Muscle of leg (tissue), 3 donors: ENCODE measurements at regions not wholly inside any gene's neighbourhood (a gene's known extent, or its start where the extent isn't known, plus 50 kb on each side); places are given as distances from the start of the nearest gene placed in this dataset.

Source experiments
- DNase-seq: peaks from one replicate; pipeline ENCODE4 v3.0.0; 2013
- H3K27ac ChIP-seq: one replicate; pipeline ENCODE4 v1.5.1; 2013; ENCODE audit warnings: mild to moderate bottlenecking, low read length, control low read depth
- H3K27me3 ChIP-seq: one replicate; pipeline ENCODE4 v1.6.1; 2013; ENCODE audit warnings: low read length; ENCODE audit not compliant: control insufficient read depth, insufficient read depth
- H3K36me3 ChIP-seq: one replicate; pipeline ENCODE4 v1.6.1; 2013; ENCODE audit warnings: low read length; ENCODE audit not compliant: control insufficient read depth, insufficient read depth
- H3K4me1 ChIP-seq: one replicate; pipeline ENCODE4 v1.6.1; 2013; ENCODE audit warnings: low read length; ENCODE audit not compliant: control insufficient read depth, insufficient read depth
- H3K4me3 ChIP-seq: one replicate; pipeline ENCODE4 v1.5.1; 2013; ENCODE audit warnings: low read length, control low read depth
- H3K9me3 ChIP-seq: replicated peaks from 2 replicates; pipeline ENCODE4 v1.6.1; 2013; ENCODE audit warnings: low read depth, low read length; ENCODE audit not compliant: control insufficient read depth
- WGBS: methylation state at CpG from one replicate; pipeline ENCODE4 v1.1.5; 2013; ENCODE audit warnings: missing lambda C conversion rate; ENCODE audit not compliant: insufficient coverage; 5-methylcytosine and 5-hydroxymethylcytosine counted together

- no peak for DNase-seq
- Histone ChIP-seq H3K4me3 (no peak overlapping the region), H3K27ac (no peak overlapping the region), H3K4me1 (peaks cover 5% of the 10 kb centered on the region), H3K27me3 (no peaks in the 10 kb centered on the region), H3K36me3 (no peaks in the 10 kb centered on the region), H3K9me3 (no peaks in the 10 kb centered on the region)
- 85% methylated on average over 2 of the region's 2 CpGs for WGBS
Observed at GRCh38 chr2:42897358-42897757, 105.0 kb upstream of the HAAO start.

GRCh38 chr2:42895791-42896135, 103.4 kb upstream of the HAAO start:
- Histone ChIP-seq H3K4me3 (no peak overlapping the region), H3K27ac (no peak overlapping the region), H3K4me1 (peaks cover 3% of the 10 kb centered on the region), H3K36me3 (no peaks in the 10 kb centered on the region), H3K9me3 (no peaks in the 10 kb centered on the region), H3K27me3 (no peaks in the 10 kb centered on the region)
- DNase-seq, result no peak
- 66% methylated on average over 5 of the region's 5 CpGs for WGBS

GRCh38 chr2:42895134-42895790, 102.9 kb upstream of the HAAO start:
- no peaks in the 10 kb centered on the region for H3K36me3 ChIP-seq
- DNase-seq, result no peak
- no peaks in the 10 kb centered on the region for H3K9me3 ChIP-seq
- no peak overlapping the region for H3K27ac ChIP-seq
- H3K4me3 ChIP-seq, result no peak overlapping the region
- H3K27me3 ChIP-seq, result no peaks in the 10 kb centered on the region
- H3K4me1 ChIP-seq, result no peaks in the 10 kb centered on the region
- 86% methylated on average over 1 of the region's 6 CpGs for WGBS

GRCh38 chr2:42893047-42893758, 100.8 kb upstream of the HAAO start:
- no CpG with 5 or more reads among the region's 5 CpGs for WGBS
- Histone ChIP-seq H3K36me3 (no peaks in the 10 kb centered on the region), H3K27ac (no peak overlapping the region), H3K4me1 (no peaks in the 10 kb centered on the region), H3K4me3 (no peak overlapping the region), H3K9me3 (no peaks in the 10 kb centered on the region), H3K27me3 (no peaks in the 10 kb centered on the region)
- no peak for DNase-seq

GRCh38 chr2:42890791-42891355, 98.5 kb upstream of the HAAO start:
- Histone ChIP-seq H3K4me1 (no peaks in the 10 kb centered on the region), H3K27me3 (no peaks in the 10 kb centered on the region), H3K36me3 (no peaks in the 10 kb centered on the region), H3K4me3 (no peak overlapping the region), H3K9me3 (no peaks in the 10 kb centered on the region), H3K27ac (no peak overlapping the region)
- DNase-seq, result no peak
- WGBS, result 93% methylated on average over 2 of the region's 9 CpGs

- no peak for DNase-seq
- H3K27ac ChIP-seq, result no peak overlapping the region
- 86% methylated on average over 3 of the region's 5 CpGs for WGBS
- no peaks in the 10 kb centered on the region for H3K36me3 ChIP-seq
- no peaks in the 10 kb centered on the region for H3K27me3 ChIP-seq
- H3K4me1 ChIP-seq, result no peaks in the 10 kb centered on the region
- no peak overlapping the region for H3K4me3 ChIP-seq
- H3K9me3 ChIP-seq, result no peaks in the 10 kb centered on the region
Observed at GRCh38 chr2:42888321-42889245, 96.2 kb upstream of the HAAO start.

GRCh38 chr2:42886921-42887320, 94.5 kb upstream of the HAAO start:
- Histone ChIP-seq H3K9me3 (no peaks in the 10 kb centered on the region), H3K36me3 (no peaks in the 10 kb centered on the region), H3K4me3 (no peak overlapping the region), H3K4me1 (no peaks in the 10 kb centered on the region), H3K27ac (no peak overlapping the region), H3K27me3 (no peaks in the 10 kb centered on the region)
- WGBS, result no CpG with 5 or more reads among the region's 7 CpGs
- DNase-seq, result no peak

- Histone ChIP-seq H3K4me1 (peaks cover 31% of the 10 kb centered on the region), H3K27me3 (no peaks in the 10 kb centered on the region)
- WGBS, result no CpG with 5 or more reads among the region's 1 CpG
Observed at GRCh38 chr2:42882756-42883155, 90.4 kb upstream of the HAAO start.

GRCh38 chr2:42881732-42882131, 89.3 kb upstream of the HAAO start:
- WGBS, result no CpG with 5 or more reads among the region's 1 CpG
- no peak for DNase-seq
- no peak overlapping the region for H3K4me3 ChIP-seq
- no peaks in the 10 kb centered on the region for H3K27me3 ChIP-seq
- no peaks in the 10 kb centered on the region for H3K9me3 ChIP-seq
- H3K27ac ChIP-seq, result no peak overlapping the region
- no peaks in the 10 kb centered on the region for H3K36me3 ChIP-seq
- peaks cover 35% of the 10 kb centered on the region for H3K4me1 ChIP-seq

More at GRCh38 chr2:42882756-42883155, 90.4 kb upstream of the HAAO start:
- Histone ChIP-seq H3K9me3 (no peaks in the 10 kb centered on the region), H3K27ac (no peak overlapping the region), H3K36me3 (no peaks in the 10 kb centered on the region), H3K4me3 (no peak overlapping the region)
- DNase-seq, result no peak
